H1 (cell line): ENCODE measurements at regions not wholly inside any gene's neighbourhood (a gene's known extent, or its start where the extent isn't known, plus 50 kb on each side); places are given as distances from the start of the nearest gene placed in this dataset.

Experiments used
- CTCF ChIP-seq, 3 experiments: IDR thresholded peaks; 1 replicate in 2 of 3; 2 replicates in 1 of 3; pipeline versions ENCODE4 v1.5.1 to v1.6.1; 2011; ENCODE audit warnings: low read length in 3 of 3, mild to moderate bottlenecking in 3 of 3, inconsistent platforms in 2 of 3, low read depth in 1 of 3, moderate library complexity in 1 of 3; ENCODE audit not compliant: insufficient read depth in 1 of 3; ENCODE audit errors: control extremely low read depth in 1 of 3
- NRF1 ChIP-seq: IDR thresholded peaks from 2 replicates; pipeline ENCODE4 v1.6.1; 2011; ENCODE audit warnings: mild to moderate bottlenecking, low read depth, low read length, improper control_type of control experiment
- RFX5 ChIP-seq: IDR thresholded peaks from 2 replicates; pipeline ENCODE4 v1.6.1; 2011; ENCODE audit warnings: low read depth, low read length, improper control_type of control experiment, borderline replicate concordance
- SIRT6 ChIP-seq: IDR thresholded peaks from one replicate; pipeline ENCODE4 v1.7.1; 2012; ENCODE audit warnings: low read length, inconsistent platforms
- ZNF274 ChIP-seq: IDR thresholded peaks from 2 replicates; pipeline ENCODE4 v1.7.0; 2012; ENCODE audit warnings: low read length, borderline replicate concordance; ENCODE audit errors: extremely low read depth

DNA sequence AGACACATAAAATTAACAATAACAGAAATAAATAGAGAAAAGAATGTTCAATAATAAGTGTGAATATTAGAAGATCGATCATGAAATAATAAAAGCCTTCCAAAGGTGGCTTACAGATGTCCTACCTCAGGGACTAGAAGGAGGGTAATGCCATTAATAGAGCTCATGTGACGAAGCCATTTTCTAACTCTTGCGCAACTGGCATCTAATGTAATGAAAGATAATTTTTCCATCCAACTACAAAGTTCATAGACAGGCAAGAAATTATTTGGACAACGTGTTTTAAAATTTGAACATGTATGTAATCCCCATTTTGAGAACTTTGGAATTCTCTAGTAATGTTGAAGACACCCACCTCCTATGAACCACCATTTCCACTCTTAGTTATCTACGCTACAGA lies 1394.3 kb upstream of the LRRTM3 start:
- TF ChIP-seq RFX5, result no peak
- no peak for TF ChIP-seq CTCF (IDR thresholded peaks at IDR 0.05; ENCODE audit: control extremely low read depth in 1 of 3, insufficient read depth in 1 of 3, low read depth in 1 of 3, low read length in 3 of 3)
- TF ChIP-seq NRF1, result no peak
- no peak for TF ChIP-seq SIRT6
- TF ChIP-seq ZNF274, result no peak
